HS-5 (cell line): ENCODE measurements at regions not wholly inside any gene's neighbourhood (a gene's known extent, or its start where the extent isn't known, plus 50 kb on each side); places are given as distances from the start of the nearest gene placed in this dataset.
"Not testable (repeated sequence)": the region's sequence is repeated elsewhere in the genome, so short reads cannot be mapped to it uniquely, and the experiment has no call there.

Experiments
- DNase-seq: peaks from one replicate; pipeline ENCODE4 v3.0.0-alpha.2; 2012; ENCODE audit warnings: low read depth

DNA sequence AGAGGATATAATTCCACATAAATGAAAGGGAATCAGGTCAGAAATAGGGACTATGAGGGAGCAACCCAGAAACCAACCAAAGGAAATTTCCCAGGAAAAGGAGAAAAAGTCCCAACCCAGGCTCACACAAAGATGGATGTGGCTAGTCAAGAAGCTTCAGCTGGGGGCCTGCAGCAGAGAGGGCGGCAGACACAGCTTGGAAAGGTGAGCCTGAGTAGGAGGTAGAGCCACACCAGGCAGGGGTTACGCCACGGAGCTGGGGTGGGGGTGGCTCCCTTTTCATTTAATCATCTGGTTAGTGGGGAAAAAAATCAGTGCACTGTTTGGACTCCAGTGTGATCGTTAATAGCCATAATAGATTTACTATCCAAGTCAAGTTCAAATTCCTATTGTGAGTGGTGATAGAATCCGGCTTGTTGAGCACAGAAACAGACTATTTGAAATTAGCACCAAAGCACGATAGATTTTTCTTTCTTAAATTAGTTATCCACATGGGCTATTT lies 220.6 kb downstream of the TPBG start:
- no peak for DNase-seq

GRCh38 chr6:82584856-82585255 lies 221.2 kb downstream of the TPBG start:
- no peak for DNase-seq

DNA sequence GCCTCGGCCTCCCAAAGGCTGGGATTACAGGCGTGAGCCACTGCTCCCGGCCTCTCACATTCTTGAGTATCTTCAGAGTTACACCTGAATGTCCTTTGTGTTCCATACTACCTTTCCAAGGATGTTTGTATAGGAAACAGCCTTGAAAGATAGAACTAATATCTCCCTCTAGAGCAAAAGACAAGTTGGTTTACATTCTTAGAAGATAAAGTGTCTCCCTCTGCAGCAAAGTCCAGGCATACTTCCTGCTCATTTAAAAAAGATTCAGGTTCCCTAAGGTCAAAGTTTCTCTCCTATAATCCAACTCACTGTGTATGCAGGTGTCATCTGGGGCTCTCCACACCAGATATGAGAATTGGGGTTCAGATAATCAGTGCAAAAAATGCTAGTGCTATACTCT lies 224.4 kb downstream of the TPBG start:
- no peak for DNase-seq

DNA sequence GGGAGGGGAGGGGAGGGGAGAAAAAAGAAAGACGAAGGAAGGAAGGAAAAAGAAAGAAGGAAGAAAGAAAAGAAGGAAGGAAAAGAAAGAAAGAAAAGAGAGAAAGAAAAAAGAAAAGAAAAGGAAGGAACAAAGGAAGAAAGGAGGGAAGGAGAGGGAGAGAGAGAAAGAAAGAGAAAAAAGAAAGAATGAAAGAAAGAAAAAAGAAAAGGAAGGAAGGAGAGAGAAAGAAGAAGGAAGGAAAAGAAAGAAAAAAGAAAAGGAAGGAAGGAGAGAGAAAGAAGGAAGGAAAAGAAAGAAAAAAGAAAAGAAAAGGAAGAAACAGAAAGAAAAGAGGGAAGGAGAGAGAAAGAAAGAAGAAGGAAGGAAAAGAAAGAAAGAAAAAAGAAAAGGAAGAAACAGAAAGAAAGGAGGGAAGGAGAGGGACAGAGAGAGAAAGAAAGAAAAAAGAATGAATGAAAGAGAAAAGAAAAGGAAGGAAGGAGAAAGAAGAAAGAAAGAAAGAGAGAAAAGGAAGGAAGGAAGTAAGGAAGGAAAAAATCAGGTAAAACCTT lies 225.3 kb downstream of the TPBG start:
- DNase-seq = no peak

- peak; percentile 90 for DNase-seq
These were observed 226.0 kb downstream of the TPBG start for GRCh38 chr6:82589509-82590206.

- DNase-seq = no peak
These were observed 233.6 kb downstream of the TPBG start for GRCh38 chr6:82597201-82597600.

DNA sequence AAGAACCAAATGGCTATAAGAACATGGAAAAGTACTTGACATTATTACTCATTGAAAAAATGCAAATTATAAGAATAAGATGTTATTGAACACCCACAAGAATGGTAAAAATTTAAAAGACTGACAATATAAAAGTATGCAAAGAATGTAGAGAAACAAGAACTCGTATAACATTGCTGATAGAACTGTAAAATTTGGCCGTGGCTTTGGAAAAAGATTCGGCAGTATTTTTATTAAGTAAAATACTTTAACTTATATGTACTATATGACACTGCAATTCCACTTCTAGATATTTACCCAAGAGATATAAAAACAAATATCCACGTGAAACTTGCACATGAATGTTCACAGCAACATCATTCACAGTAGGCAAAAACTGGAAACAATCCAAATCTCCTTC lies 239.2 kb downstream of the TPBG start:
- no peak for DNase-seq

DNA sequence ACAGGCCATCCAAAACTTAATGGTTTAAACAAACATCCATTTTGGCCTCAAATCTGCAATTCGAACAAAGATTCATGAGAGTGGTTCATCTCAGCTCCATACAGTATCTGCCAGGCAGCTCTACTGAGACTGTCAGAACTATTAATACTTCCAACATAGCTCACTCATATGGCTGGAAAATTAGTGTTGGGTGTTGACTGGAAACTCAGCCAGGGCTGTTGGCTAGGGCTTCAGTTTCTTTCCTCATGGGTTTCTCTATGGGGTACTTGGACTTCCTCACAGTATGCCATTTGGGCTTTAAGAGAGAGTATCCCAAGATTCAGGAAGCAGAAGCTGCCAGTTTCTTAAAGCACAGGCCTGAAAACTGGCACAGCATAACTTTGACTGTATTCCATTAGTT lies 240.3 kb downstream of the TPBG start:
- DNase-seq = no peak

DNA sequence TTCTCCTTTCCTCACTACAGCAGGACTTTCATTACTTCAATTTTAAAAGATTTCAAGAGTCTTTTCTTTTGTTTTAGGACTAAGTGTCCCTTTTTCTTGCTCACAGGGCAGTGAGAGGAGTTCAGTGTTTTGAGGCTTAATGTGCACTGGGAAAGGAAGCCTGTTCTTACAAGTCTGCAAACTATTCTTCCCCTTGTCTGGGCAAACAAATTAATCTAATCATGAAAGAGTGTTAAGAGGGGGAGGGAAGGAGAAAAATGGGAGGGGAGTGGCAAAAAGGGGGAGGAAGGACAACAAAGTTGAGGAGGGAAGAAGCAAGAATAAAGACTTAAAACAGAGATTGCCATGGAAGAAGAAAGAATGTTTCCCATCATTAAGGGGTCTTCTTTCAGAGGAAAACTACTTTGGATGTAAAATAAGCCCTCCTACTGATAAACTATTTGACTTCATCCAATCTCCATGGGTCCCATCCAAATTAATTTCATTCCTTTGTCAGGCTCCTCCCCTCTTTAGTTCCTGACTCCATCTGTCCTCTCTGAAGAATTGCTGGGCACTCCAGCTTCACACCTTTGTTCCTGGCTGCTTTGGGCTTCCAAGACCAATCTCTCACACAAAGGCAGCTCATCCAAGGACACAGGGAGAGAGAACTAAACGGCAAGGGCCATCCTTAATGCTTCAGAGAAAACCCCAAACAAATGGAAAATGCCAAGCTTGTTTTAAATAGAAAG lies 244.5 kb downstream of the TPBG start:
- no peak for DNase-seq

DNA sequence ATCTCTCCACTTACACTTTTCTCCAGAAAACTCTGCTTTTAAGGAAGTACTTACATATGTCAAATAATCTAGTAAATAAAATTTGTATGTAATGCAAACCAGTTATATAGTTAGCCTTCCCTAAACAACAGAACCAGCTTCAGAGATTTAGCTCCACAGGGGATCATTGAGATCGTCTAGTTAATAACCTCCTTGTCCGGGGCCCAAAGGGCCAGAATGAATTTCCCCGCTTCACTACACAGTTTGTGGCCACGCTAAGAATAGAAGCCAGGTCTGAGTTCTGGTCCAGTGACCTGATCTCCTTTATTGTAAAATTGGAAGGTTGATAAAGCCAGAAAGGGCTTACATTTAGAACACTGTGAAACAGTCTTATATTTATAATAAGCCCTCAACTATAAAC lies 245.2 kb downstream of the TPBG start:
- DNase-seq = no peak

- no peak for DNase-seq
These were observed 248.1 kb downstream of the TPBG start for GRCh38 chr6:82611751-82612150.

DNA sequence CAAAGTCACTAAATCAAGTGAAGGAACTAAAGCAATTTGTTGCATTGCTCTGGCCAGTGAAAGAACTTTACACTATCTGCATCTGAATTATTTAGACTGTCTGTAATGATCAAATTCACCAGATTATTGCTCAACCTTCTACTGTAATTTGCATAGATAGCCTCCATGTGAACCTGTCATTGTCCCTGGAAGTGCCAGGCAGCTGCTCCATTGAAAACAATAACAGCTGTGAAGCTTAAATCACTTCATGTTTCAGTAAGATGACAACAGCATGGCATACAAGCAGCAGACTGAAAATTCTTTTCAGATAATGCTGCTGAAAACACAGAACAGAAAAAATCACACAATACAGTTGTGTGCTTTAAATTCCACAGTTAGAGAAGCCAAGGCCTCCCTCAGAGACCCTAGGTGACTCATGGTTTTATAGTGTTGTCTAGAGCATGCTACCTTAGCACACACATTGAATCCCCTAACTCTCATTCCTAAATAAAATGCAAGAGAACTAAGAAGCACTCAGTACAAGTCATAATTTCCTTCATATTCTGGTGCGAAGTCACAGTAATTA lies 248.9 kb downstream of the TPBG start:
- no peak for DNase-seq

- no peak for DNase-seq
These were observed 250.9 kb downstream of the TPBG start for GRCh38 chr6:82614518-82614917.

GRCh38 chr6:82616386-82617028 lies 252.9 kb downstream of the TPBG start:
- no peak for DNase-seq

DNA sequence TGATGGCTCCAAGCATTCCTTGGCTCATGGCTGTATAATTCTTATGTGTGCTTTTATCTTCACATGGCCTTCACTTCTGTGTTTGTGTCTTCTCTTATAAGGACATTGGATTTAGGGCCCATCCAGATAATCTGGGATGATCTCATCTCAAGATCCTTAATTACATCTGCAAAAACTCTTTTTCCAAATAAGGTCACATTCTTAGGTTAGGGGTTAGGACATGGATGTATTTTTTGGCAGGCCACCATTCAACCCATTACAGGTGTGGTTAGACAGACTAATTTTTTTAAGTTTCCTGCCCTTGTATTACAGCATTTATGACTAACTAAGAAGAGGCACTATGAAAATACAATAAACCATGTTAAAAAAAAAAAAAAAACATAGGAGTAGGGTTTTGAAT lies 254.0 kb downstream of the TPBG start:
- DNase-seq = no peak

DNA sequence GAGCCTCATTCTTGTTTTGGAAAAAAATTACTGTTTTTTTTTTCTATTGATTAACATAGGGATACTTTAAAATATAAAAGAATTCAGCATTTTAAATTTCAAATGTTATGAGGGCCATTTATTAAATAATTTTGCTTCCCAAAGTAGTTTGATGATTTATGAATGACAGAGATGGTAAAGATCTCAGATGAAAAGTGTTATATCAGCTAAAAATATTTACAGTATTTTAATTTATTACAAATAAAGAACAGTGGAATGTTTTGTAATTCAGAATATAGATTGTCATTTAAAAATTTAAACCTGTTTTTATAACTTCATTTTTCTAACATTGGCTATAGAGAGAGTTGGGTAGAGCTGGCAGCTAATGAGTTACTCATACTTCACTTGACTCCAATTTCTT lies 256.0 kb downstream of the TPBG start:
- DNase-seq = no peak

DNA sequence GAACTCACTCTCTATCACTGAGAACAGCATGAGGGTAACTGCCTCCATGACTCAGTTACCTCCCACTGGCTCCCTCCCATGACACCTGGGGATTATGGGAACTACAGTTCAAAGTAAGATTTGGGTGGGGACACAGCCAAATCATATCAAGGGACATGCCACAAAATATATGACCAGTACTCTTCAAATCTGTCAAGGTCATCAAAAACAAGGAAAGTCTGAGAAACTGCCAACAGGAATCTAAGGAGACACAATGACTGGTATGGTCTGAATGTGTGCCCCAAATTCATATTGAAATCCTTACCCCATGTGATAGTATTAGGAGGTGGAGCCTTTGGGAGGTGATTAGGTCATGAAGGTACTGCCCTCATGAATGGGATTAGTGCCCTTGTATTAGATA lies 258.8 kb downstream of the TPBG start:
- DNase-seq = no peak

DNA sequence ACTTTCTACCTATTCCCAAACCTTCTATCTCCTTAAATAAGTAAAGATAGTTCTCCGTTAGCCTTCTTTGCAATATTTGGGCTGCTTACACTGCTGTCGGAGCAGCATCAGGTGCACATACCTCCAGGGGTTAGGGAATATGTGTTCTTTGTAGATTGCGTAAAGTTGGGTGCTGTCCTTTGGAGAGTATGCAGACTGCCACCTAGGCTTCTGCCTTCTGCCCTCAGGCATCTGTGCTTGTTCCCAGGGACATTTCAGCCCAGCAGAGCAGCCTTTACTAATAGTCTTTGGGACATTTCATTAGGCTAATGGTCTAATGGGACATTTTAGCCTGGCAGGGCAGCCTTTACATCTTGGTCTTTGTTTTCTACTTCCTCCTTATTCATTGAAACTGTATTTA lies 260.6 kb downstream of the TPBG start:
- no peak for DNase-seq

GRCh38 chr6:82626946-82627345 lies 263.3 kb downstream of the TPBG start:
- DNase-seq = not testable (repeated sequence)

DNA sequence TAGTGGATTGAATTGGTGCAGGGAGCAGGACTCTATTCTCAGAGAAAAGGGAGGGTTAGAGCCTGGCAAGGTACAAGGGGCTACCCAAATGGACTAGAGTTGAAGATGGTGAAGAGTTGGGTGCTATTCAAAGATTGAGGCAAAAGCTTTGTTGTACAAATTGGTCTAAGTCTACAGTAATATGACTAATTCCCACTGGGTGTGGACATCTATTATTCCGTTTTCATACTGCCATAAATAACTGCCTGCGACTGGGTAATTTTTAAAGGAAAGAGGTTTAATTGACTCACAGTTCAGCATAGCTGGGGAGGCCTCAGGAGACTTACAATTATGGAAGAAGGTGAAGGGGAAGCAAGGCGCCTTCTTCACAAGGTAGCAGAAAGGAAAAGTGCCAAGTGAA lies 266.3 kb downstream of the TPBG start:
- DNase-seq = no peak

DNA sequence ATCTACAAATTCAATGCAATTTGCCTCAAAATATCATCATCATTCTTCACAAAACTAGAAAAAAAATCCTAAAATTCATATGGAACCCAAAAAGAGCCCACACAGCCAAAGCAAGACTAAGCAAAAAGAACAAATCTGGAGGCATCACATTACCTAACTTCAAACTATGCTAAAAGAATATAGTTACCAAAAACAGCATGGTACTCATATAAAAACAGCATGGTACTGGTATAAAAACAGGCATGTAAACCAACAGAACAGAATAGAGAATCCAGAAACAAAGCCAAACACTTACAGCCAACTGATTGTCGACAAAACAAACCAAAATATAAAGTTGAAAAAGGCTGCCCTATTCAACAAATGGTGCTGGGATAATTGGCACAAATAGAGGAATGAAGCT lies 278.1 kb downstream of the TPBG start:
- DNase-seq = no peak

DNA sequence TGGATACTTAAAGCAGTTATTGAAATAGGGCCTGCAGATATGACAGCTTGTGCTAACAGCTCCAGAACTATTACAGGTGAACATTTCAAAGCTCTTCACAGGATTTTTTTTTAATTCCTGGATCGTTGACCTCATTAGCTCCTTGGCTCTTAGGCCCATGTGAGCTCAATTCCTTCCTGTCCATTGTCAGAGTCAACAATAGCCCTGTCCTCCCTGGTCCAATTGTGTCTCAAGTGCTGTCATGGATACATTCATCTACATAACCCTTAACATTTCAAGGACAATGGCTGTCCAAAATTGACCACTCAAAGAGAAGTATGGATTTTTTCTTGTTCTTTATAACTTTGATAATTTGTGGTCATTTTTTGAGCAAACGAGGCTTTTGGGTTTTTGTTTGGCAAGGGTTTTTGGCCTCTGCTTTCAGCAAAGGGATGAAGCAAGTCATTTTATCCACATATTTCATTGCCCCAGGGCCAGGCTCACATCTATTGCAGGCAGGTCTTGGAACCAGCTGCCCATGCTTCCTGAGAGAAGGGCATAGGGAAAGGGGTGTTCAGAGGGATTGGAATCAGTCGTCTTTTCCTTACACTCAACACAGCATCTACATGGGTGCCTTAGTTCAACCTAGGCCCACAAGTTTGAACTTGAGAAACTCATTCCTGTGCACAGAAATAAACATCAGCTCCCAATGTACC lies 282.1 kb downstream of the TPBG start:
- DNase-seq = no peak
